ENCODE measurements at regions not wholly inside any gene's neighbourhood (a gene's known extent, or its start where the extent isn't known, plus 50 kb on each side); places are given as distances from the start of the nearest gene placed in this dataset.

DNA sequence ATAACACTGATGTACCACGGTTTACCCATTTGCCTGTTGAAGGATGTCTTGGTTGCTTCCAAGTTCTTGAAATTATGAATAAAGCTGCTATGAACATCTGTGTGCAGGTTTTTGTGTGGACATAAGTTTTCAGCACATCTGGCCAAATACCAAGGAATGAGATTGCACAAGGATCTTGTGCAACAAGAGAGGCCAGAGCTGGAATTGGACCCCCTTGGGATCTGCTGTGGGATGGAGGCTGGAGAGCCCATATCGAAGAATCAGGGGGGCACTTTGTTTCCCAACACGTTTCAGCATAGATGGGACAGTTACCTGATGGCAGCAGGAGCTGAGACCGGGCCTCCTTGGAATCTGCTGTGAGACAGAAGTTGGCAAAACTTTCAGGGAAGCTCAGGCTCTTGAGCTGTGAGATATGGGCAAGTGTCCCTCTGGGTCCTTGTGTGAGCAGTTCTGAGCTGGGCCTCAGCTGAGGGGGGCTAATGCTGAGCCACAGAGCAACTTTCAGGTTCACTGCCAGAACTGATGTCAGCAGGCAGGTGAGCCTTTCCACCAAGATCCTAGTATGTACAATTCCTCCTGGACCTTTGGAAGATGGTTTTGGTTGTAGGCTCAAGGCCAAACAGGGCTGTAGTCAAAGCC lies 115.2 kb upstream of the RAB18 start:
- peaks cover 3% of the 10 kb centered on the region for H3K4me1 ChIP-seq (ENCODE audit: control insufficient read depth, extremely low read depth, insufficient read depth, low read length)
- intact Hi-C loops (cut with micrococcal nuclease) = no loop called here
- no TSS peak for BruUV-seq (replicated peaks)
- no peak overlapping the region for H3K4me2 ChIP-seq (ENCODE audit: insufficient read depth, low read length)
- no peak overlapping the region for H3K9ac ChIP-seq (replicated peaks; ENCODE audit: extremely low read depth, insufficient read depth, low read length)
- FAIRE-seq (no peak), DNase-seq (ENCODE audit: low read depth, low spot score) (no peak)
- H2AFZ ChIP-seq (ENCODE audit: low read depth, low read length) = no peak overlapping the region
- no peaks in the 10 kb centered on the region for H3K79me2 ChIP-seq (ENCODE audit: control insufficient read depth, insufficient read depth, low read length)
- no peaks in the 10 kb centered on the region for H3K9me3 ChIP-seq (replicated peaks; ENCODE audit: control insufficient read depth, insufficient read depth, low read length)
- H3K27ac ChIP-seq (ENCODE audit: insufficient read depth, low read depth, low read length) = no peak overlapping the region
- no peaks in the 10 kb centered on the region for H3K36me3 ChIP-seq (ENCODE audit: control insufficient read depth in 2 of 2, extremely low read depth in 1 of 2, insufficient read depth in 2 of 2, low read length in 2 of 2)
- H3K9me1 ChIP-seq (replicated peaks; ENCODE audit: control insufficient read depth, extremely low read depth, insufficient read depth, low read length) = no peaks in the 10 kb centered on the region
- POLR2A ChIA-PET = no interaction called here
- TF ChIP-seq MYC (IDR thresholded peaks at IDR 0.05; ENCODE audit: low read depth, low read length) (no peak), EZH2 (IDR thresholded peaks at IDR 0.05; ENCODE audit: borderline replicate concordance, low read depth, low read length, severe bottlenecking) (no peak), FOS (IDR thresholded peaks at IDR 0.05; ENCODE audit: borderline replicate concordance, insufficient read depth, low read length) (no peak), GATA2 (IDR thresholded peaks at IDR 0.05; ENCODE audit: insufficient read depth, insufficient read length, low read depth, low read length) (no peak), POLR2A (IDR thresholded peaks at IDR 0.05; ENCODE audit: low read depth, low read length) (no peak), JUN (IDR thresholded peaks at IDR 0.05; ENCODE audit: borderline replicate concordance, insufficient read depth, insufficient read length, low read depth) (no peak), POLR2AphosphoS5 (IDR thresholded peaks at IDR 0.05; ENCODE audit: insufficient read depth, low read depth, low read length) (no peak)
- TF ChIP-seq, protein P1, sequence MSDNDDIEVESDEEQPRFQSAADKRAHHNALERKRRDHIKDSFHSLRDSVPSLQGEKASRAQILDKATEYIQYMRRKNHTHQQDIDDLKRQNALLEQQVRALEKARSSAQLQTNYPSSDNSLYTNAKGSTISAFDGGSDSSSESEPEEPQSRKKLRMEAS (IDR thresholded peaks at IDR 0.05; ENCODE audit: insufficient read depth, insufficient read length) = no peak
- TF ChIP-seq, protein P2, sequence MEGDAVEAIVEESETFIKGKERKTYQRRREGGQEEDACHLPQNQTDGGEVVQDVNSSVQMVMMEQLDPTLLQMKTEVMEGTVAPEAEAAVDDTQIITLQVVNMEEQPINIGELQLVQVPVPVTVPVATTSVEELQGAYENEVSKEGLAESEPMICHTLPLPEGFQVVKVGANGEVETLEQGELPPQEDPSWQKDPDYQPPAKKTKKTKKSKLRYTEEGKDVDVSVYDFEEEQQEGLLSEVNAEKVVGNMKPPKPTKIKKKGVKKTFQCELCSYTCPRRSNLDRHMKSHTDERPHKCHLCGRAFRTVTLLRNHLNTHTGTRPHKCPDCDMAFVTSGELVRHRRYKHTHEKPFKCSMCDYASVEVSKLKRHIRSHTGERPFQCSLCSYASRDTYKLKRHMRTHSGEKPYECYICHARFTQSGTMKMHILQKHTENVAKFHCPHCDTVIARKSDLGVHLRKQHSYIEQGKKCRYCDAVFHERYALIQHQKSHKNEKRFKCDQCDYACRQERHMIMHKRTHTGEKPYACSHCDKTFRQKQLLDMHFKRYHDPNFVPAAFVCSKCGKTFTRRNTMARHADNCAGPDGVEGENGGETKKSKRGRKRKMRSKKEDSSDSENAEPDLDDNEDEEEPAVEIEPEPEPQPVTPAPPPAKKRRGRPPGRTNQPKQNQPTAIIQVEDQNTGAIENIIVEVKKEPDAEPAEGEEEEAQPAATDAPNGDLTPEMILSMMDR (IDR thresholded peaks at IDR 0.05; ENCODE audit: extremely low read depth in 1 of 2, insufficient read depth in 1 of 2, low read depth in 1 of 2, low read length in 2 of 2) = no peak
- CTCF ChIA-PET = interaction anchor here (0.7 to 1.4 kb wide), 2 partner anchors 12 to 853 kb away, joined by 3 read pairs; no protein-coding TSS in a partner anchor
- no peaks in the 10 kb centered on the region for H4K20me1 ChIP-seq (replicated peaks; ENCODE audit: control insufficient read depth, extremely low read depth, insufficient read depth, low read length)
- H3K27me3 ChIP-seq (ENCODE audit: control insufficient read depth in 2 of 2, insufficient read depth in 2 of 2, low read length in 2 of 2) = peaks cover 0 to 3% of the 10 kb centered on the region in 2 experiments
- no peak overlapping the region for H3K4me3 ChIP-seq (replicated peaks in 1 of 3; ENCODE audit: insufficient read depth in 1 of 3, low read depth in 1 of 3, low read length in 3 of 3)
- dilution Hi-C loops (cut with MboI; ENCODE audit: extremely low pct_ligation_motif_present, low sequenced_read_pairs) = no loop called here
